Transverse colon (tissue), 4 donors: ENCODE measurements at regions not wholly inside any gene's neighbourhood (a gene's known extent, or its start where the extent isn't known, plus 50 kb on each side); places are given as distances from the start of the nearest gene placed in this dataset.

Source experiments
- DNase-seq: peaks from one replicate; pipeline ENCODE4 v3.0.0-alpha.2; 2019
- H3K27ac ChIP-seq, 4 donors: fragments of 200-600 bp; sonication (generic); 2 replicates each; pipeline ENCODE4 v1.5.1; 2016 to 2018; ENCODE audit warnings: inconsistent platforms in 4 of 4
- H3K27me3 ChIP-seq: fragments of 200-600 bp; sonication (generic); 2 replicates; pipeline ENCODE4 v1.5.1; 2017; ENCODE audit warnings: inconsistent platforms
- H3K36me3 ChIP-seq, 4 donors: fragments of 200-600 bp; sonication (generic); 2 replicates each; pipeline ENCODE4 v1.5.1; 2017 to 2019; ENCODE audit warnings: inconsistent platforms in 4 of 4
- H3K4me1 ChIP-seq, 4 donors: fragments of 200-600 bp; sonication (generic); 2 replicates each; pipeline ENCODE4 v1.5.1; 2017 to 2020; ENCODE audit warnings: inconsistent platforms in 4 of 4
- H3K4me3 ChIP-seq, 4 donors: fragments of 200-600 bp; sonication (generic); 1 replicate in 1 of 4; 2 replicates in 3 of 4; pipeline versions ENCODE4 v1.5.1 to v1.6.1; 2017 to 2019; ENCODE audit warnings: inconsistent platforms in 4 of 4
- H3K9me3 ChIP-seq, 2 donors: fragments of 200-600 bp; sonication (generic); 2 replicates each; pipeline ENCODE4 v1.5.1; 2017 to 2019; ENCODE audit warnings: inconsistent platforms in 2 of 2
- EP300 ChIP-seq: sonication (generic); formaldehyde crosslinking; IDR thresholded peaks from one replicate; pipeline ENCODE4 v1.6.1; 2017; ENCODE audit warnings: antibody characterized with exemption, low read depth
- POLR2A ChIP-seq: fragments of 450-650 bp; IDR thresholded peaks from one replicate; pipeline ENCODE4 v1.6.1; 2016; ENCODE audit warnings: antibody characterized with exemption, mild to moderate bottlenecking, moderate library complexity
- POLR2AphosphoS5 ChIP-seq, 3 donors: sonication (generic); formaldehyde crosslinking; IDR thresholded peaks; one replicate each; pipeline ENCODE4 v1.6.1; 2016; ENCODE audit warnings: antibody characterized with exemption in 3 of 3
- WGBS, 2 donors: methylation state at CpG; one replicate each; pipeline ENCODE4 v1.1.5; 2018; ENCODE audit warnings: low coverage in 1 of 2; 5-methylcytosine and 5-hydroxymethylcytosine counted together
- in situ Hi-C, 4 donors: fragments of 200-750 bp; cut with MboI; loops; one replicate each; pipeline versions ENCODE4 v1.15.0 to v1.15.1; 2017; ENCODE audit warnings: low sequenced_read_pairs in 3 of 4, low pct_ligation_motif_present in 1 of 4, low pct_unique_long_range_greater_than_20kb in 1 of 4
- intact Hi-C: fragments of 100-400 bp; cut with DNase I; formaldehyde crosslinking; loops from one replicate; pipeline ENCODE4 v1.15.1; 2023; ENCODE audit warnings: low total_unique reads
- TF ChIP-seq, protein P1 (sequence below), 5 experiments: fragments of 200-600 bp in 3 of 5; fragments of 450-650 bp in 2 of 5; sonication (generic) in 3 of 5; IDR thresholded peaks; 1 replicate in 2 of 5; 2 replicates in 3 of 5; pipeline ENCODE4 v1.5.1; 2016 to 2017; ENCODE audit warnings: antibody characterized with exemption in 5 of 5, inconsistent platforms in 3 of 5, mild to moderate bottlenecking in 2 of 5, moderate library complexity in 1 of 5

DNA sequence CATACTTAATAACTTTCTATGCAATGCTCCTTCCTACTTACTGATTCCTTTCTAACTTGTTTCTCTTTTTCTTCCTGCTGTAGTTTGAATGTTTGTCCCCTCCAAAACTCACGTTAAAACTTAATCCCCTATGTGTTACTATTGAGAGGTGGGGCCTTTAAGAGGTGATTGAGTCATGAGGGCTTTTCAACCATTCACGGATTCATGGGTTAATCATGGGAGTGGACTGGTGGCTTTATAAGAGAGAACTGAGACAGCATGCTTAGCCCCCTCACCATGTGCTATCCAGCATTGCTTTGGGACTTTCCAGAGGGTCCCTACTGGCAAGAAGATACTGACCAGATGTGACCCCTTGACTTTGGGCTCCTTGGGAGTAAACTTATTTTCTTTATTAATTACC, 66.0 kb upstream of the TRIM9 start:
- intact Hi-C loops: loop anchor here (5.0 kb wide), 1 partner anchor 1601 kb away; no protein-coding TSS in a partner anchor

DNA sequence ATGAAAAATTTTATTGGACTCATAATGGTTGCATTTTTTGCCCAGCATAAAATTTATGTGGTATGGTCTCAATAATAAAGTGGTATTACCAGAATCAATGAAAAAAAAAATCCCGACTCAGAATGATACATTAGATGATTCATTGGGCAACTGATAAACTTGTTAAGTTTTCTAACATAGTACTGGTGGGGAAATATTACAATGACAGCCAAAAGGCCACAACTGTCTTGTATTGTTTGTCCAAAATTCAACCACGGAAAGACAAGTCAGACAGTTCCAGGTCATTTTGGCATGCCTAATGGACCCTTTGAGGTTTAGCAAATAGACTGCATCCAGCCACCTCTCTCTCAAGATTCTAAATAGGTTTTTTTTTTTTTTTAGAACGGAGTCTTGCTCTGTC, 70.5 kb upstream of the TRIM9 start:
- intact Hi-C loops (no loop called here), in situ Hi-C loops (no loop called here)
- Histone ChIP-seq H3K36me3 (no peaks in the 10 kb centered on the region), H3K4me3 (no peak overlapping the region), H3K27ac (no peak overlapping the region), H3K9me3 (no peaks in the 10 kb centered on the region), H3K4me1 (peaks cover 0 to 6% (median 0%) of the 10 kb centered on the region in 4 donors), H3K27me3 (no peaks in the 10 kb centered on the region)
- no peak for DNase-seq
- TF ChIP-seq, protein P1, sequence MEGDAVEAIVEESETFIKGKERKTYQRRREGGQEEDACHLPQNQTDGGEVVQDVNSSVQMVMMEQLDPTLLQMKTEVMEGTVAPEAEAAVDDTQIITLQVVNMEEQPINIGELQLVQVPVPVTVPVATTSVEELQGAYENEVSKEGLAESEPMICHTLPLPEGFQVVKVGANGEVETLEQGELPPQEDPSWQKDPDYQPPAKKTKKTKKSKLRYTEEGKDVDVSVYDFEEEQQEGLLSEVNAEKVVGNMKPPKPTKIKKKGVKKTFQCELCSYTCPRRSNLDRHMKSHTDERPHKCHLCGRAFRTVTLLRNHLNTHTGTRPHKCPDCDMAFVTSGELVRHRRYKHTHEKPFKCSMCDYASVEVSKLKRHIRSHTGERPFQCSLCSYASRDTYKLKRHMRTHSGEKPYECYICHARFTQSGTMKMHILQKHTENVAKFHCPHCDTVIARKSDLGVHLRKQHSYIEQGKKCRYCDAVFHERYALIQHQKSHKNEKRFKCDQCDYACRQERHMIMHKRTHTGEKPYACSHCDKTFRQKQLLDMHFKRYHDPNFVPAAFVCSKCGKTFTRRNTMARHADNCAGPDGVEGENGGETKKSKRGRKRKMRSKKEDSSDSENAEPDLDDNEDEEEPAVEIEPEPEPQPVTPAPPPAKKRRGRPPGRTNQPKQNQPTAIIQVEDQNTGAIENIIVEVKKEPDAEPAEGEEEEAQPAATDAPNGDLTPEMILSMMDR (IDR thresholded peaks at IDR 0.05): no peak
- TF ChIP-seq EP300 (no peak), POLR2A (no peak), POLR2AphosphoS5 (IDR thresholded peaks at IDR 0.05) (no peak)
- WGBS, 2 donors: 56 to 83% methylated on average over 2 to 3 of the region's 3 CpGs

More for the DNA sequence above, 66.0 kb upstream of the TRIM9 start:
- Histone ChIP-seq H3K4me3 (no peak overlapping the region), H3K9me3 (no peaks in the 10 kb centered on the region), H3K27me3 (no peaks in the 10 kb centered on the region), H3K27ac (no peak overlapping the region), H3K4me1 (no peaks in the 10 kb centered on the region), H3K36me3 (no peaks in the 10 kb centered on the region)
- DNase-seq: no peak
- WGBS, 2 donors: 60 to 72% methylated on average over 2 of the region's 2 CpGs
- no peak for TF ChIP-seq POLR2AphosphoS5 (IDR thresholded peaks at IDR 0.05)
- no peak for TF ChIP-seq POLR2A
- no peak for TF ChIP-seq EP300
- TF ChIP-seq, protein P1 (IDR thresholded peaks at IDR 0.05): no peak
- in situ Hi-C loops: no loop called here

DNA sequence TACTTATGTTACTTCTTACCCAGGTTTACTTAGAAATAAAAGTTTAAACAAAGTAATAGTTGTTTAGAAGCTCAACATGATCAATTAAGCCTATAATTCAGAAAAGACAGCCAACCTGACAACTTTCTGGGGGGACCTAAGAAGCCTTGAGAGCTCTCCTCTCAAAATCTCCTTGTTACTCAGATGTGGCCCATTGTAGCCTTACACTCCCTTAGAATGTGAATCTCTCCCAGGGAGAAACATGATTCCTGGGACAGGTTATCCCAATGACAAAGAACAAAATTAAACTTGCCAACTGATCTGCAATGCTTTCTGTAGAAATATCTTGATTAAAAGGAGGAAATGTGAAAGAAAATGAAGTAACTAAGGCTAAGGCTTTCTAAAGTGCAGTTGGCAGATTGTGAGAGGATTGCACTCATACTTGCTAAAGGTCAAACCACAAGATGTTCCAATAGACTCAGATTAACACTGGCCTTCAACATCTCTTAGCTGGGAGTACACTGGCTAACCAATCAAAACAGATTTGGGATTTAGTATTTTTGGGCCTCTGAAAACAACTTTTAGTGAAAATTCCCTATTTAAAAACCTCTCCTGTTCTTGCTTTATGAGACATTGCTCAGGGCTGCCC, 72.3 kb upstream of the TMX1 start:
- intact Hi-C loops: no loop called here
- no peaks in the 10 kb centered on the region for H3K9me3 ChIP-seq
- no peak for DNase-seq
- in situ Hi-C loops: no loop called here
- peak overlapping the region in 3 of 4 donors; percentile 8 to 41 (median 31) for H3K27ac ChIP-seq
- no peaks in the 10 kb centered on the region for H3K36me3 ChIP-seq
- H3K27me3 ChIP-seq: no peaks in the 10 kb centered on the region
- H3K4me1 ChIP-seq: peaks cover 0 to 6% (median 0%) of the 10 kb centered on the region in 4 donors
- TF ChIP-seq, protein P1 (IDR thresholded peaks at IDR 0.05): no peak
- peak in 1 of 3 donors; percentile 46 for TF ChIP-seq POLR2AphosphoS5 (IDR thresholded peaks at IDR 0.05)
- no peak overlapping the region for H3K4me3 ChIP-seq

DNA sequence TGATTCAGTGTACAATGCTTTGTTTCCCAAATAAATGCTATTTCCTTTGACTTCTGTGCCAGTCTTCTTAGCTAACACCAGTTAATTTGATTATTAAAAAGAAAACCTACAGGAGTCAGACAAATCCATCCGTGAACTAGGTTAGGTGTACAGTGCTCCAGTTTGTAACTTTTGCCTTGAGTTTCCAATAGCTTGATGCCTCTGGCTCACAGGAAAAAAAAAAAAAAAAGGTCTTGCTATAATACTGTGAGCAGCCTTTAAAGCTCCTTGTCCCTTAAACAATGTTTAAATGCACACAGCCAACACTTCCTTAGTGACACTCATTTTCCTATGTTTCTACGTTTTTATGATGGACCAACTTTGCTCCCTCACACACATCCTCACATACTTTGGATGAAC, 71.8 kb upstream of the TMX1 start:
- Histone ChIP-seq H3K4me3 (no peak overlapping the region), H3K27ac (peak overlapping the region in 3 of 4 donors; percentile 8 to 41 (median 31)), H3K27me3 (no peaks in the 10 kb centered on the region), H3K4me1 (peaks cover 0 to 6% (median 0%) of the 10 kb centered on the region in 4 donors), H3K36me3 (no peaks in the 10 kb centered on the region), H3K9me3 (no peaks in the 10 kb centered on the region)
- TF ChIP-seq POLR2AphosphoS5 (IDR thresholded peaks at IDR 0.05): no peak
- TF ChIP-seq, protein P1 (IDR thresholded peaks at IDR 0.05): no peak
- TF ChIP-seq EP300: no peak
- TF ChIP-seq POLR2A: no peak
- no peak for DNase-seq
- 40 to 50% methylated on average over 2 of the region's 2 CpGs for WGBS, 2 donors
- intact Hi-C loops (no loop called here), in situ Hi-C loops (no loop called here)
